Kidney (tissue), 13 donors: ENCODE measurements at regions not wholly inside any gene's neighbourhood (a gene's known extent, or its start where the extent isn't known, plus 50 kb on each side); places are given as distances from the start of the nearest gene placed in this dataset.

Experiments used
- DNase-seq, 5 donors: peaks; one replicate each; pipeline ENCODE4 v3.0.0-alpha.2; 2013 to 2020
- FAIRE-seq: peaks from 2 replicates; lab custom pipeline; 2012; peaks lifted over from hg19 to GRCh38; lab: Jason Lieb, UNC
- H3K27ac ChIP-seq, 2 donors: one replicate each; pipeline ENCODE4 v1.7.0; 2013; ENCODE audit warnings: low read depth in 2 of 2, low read length in 2 of 2, inconsistent platforms in 1 of 2
- H3K27me3 ChIP-seq: one replicate; pipeline ENCODE4 v1.7.1; 2013; ENCODE audit warnings: low read length, inconsistent platforms; ENCODE audit not compliant: control insufficient read depth, insufficient read depth
- H3K36me3 ChIP-seq, 3 donors: one replicate each; pipeline versions ENCODE4 v1.7.0 to v1.7.1; 2013; ENCODE audit warnings: low read length in 3 of 3, control low read depth in 1 of 3, inconsistent platforms in 1 of 3; ENCODE audit not compliant: insufficient read depth in 3 of 3, control insufficient read depth in 2 of 3
- H3K4me1 ChIP-seq, 3 donors: one replicate each; pipeline versions ENCODE4 v1.7.0 to v1.7.1; 2013; ENCODE audit warnings: low read length in 3 of 3, inconsistent platforms in 1 of 3, low read depth in 1 of 3; ENCODE audit not compliant: control insufficient read depth in 2 of 3, insufficient read depth in 2 of 3
- H3K4me3 ChIP-seq, 3 donors: one replicate each; pipeline versions ENCODE4 v1.7.0 to v1.8.1; 2013; ENCODE audit warnings: low read length in 3 of 3, control low read depth in 1 of 3, inconsistent platforms in 1 of 3
- H3K9ac ChIP-seq, 3 donors: one replicate each; pipeline versions ENCODE4 v1.7.0 to v1.7.1; 2013; ENCODE audit warnings: low read length in 3 of 3, control low read depth in 1 of 3, inconsistent platforms in 1 of 3
- H3K9me3 ChIP-seq, 3 donors: one replicate each; pipeline versions ENCODE4 v1.7.0 to v1.7.1; 2013; ENCODE audit warnings: low read length in 3 of 3, control low read depth in 1 of 3, inconsistent platforms in 1 of 3; ENCODE audit not compliant: control insufficient read depth in 2 of 3, insufficient read depth in 1 of 3
- CTCF ChIP-seq: IDR thresholded peaks from 3 replicates; pipeline ENCODE4 v1.5.1; 2012; ENCODE audit warnings: mild to moderate bottlenecking, moderate library complexity, borderline replicate concordance; ENCODE audit not compliant: insufficient read depth; ENCODE audit errors: extremely low read depth
- intact Hi-C: fragments of 100-400 bp; cut with DNase I; formaldehyde crosslinking; loops from one replicate; pipeline ENCODE4 v1.11.1; 2022
- donor health status: control.
- donor health status: control.
- donor health status: control.
- donor health status: control.
- donor health status: control.
- donor health status: DM: yes; HTN: yes; CAD: no.
- donor health status: Normal renal cell carcinoma (clear cell type).

DNA sequence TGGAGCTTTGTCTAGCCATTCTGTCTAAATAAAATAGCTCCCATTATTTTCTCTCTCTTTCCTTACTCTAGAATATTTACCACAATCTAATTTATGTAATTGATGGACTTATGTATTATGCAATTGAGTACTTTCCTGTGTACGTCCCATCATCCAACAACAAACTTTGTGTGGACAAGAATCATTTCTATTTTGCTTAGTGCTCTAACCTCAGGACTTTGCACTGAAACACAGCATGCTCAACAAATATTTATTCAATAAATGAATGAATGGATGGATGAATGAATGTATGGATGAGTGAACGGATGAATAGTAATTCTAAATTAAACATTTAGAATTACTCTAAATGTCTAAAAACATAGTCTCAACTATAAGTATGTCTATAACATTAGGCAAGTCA lies 115.2 kb upstream of the RORA start:
- no peak for FAIRE-seq
- intact Hi-C loops: no loop called here

DNA sequence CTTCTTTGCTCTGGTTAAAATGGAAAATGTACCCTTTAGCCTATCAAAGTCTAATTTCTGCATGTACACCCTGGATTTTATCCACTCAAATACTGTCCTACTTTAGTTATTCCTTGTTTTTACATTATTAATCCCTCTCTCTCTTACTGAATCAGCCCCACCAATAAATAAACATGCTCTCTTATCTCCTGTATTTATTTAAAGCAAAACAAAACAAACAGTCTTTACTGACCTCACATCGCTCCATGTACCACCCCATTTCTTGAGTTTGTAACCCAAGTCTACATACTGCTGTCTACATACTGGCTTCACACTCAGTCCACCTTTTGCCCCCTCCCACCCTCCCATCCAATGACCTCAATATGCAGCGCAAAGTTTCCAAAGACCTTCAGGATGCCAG lies 113.3 kb upstream of the RORA start:
- Histone ChIP-seq H3K9me3 (no peaks in the 10 kb centered on the region), H3K27ac (no peak overlapping the region), H3K9ac (no peak overlapping the region), H3K36me3 (no peaks in the 10 kb centered on the region), H3K4me1 (no peaks in the 10 kb centered on the region), H3K27me3 (no peaks in the 10 kb centered on the region), H3K4me3 (no peak overlapping the region)
- FAIRE-seq (no peak), DNase-seq (no peak)
- intact Hi-C loops: no loop called here
- no peak for TF ChIP-seq CTCF

More for the DNA sequence above, 115.2 kb upstream of the RORA start:
- Histone ChIP-seq H3K27ac (no peak overlapping the region), H3K9me3 (no peaks in the 10 kb centered on the region), H3K4me3 (no peak overlapping the region), H3K9ac (no peak overlapping the region), H3K27me3 (no peaks in the 10 kb centered on the region), H3K36me3 (no peaks in the 10 kb centered on the region), H3K4me1 (no peaks in the 10 kb centered on the region)
- DNase-seq: no peak
- TF ChIP-seq CTCF: no peak

DNA sequence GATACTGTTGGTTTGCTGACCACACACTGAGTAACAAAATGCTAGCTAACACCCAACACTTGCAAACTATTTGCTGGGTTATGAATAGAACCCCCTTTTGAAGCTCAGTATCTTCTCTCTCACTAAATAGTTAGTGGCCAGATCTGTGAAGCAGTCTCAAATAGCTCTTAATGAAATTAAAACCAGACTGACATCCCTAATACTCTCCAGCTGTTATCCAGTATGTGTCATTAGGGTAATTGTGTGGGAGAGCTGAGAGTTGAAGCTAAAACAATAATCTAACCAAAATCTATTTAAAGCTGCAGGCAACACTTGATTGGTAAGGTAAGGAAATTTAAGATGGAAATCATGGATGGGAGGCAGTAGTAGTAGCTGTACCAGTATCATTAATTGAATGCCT lies 110.4 kb upstream of the RORA start:
- TF ChIP-seq CTCF: no peak
- FAIRE-seq (no peak), DNase-seq (peak in 1 of 5 donors; percentile 24)
- H3K9me3 ChIP-seq: peaks cover 0 to 7% (median 0%) of the 10 kb centered on the region in 3 donors
- H3K27ac ChIP-seq: no peak overlapping the region
- intact Hi-C loops: no loop called here
- no peak overlapping the region for H3K9ac ChIP-seq
- H3K27me3 ChIP-seq: no peaks in the 10 kb centered on the region
- peaks cover 0 to 11% (median 4%) of the 10 kb centered on the region in 3 donors for H3K4me1 ChIP-seq
- no peaks in the 10 kb centered on the region for H3K36me3 ChIP-seq
- no peak overlapping the region for H3K4me3 ChIP-seq

- Histone ChIP-seq H3K9me3 (peaks cover 0 to 7% (median 0%) of the 10 kb centered on the region in 3 donors), H3K27me3 (no peaks in the 10 kb centered on the region), H3K4me3 (no peak overlapping the region), H3K4me1 (peaks cover 0 to 11% (median 4%) of the 10 kb centered on the region in 3 donors), H3K36me3 (no peaks in the 10 kb centered on the region), H3K27ac (no peak overlapping the region), H3K9ac (no peak overlapping the region)
- intact Hi-C loops: no loop called here
- FAIRE-seq (no peak), DNase-seq (no peak)
- TF ChIP-seq CTCF: no peak
Observed at GRCh38 chr15:61337541-61337940, 108.4 kb upstream of the RORA start.
